GM21390 (cell line): ENCODE measurements at regions not wholly inside any gene's neighbourhood (a gene's known extent, or its start where the extent isn't known, plus 50 kb on each side); places are given as distances from the start of the nearest gene placed in this dataset.

ENCODE experiments used
- ATAC-seq: cut with Tn5 transposase; IDR thresholded peaks from one replicate; pipeline ENCODE4 v1.9.1; 2021; ENCODE audit not compliant: unreplicated experiment

GRCh38 chr1:78792756-78793155 lies 143.1 kb downstream of the IFI44 start:
- ATAC-seq = no peak

GRCh38 chr1:78797108-78797781 lies 147.6 kb downstream of the IFI44 start:
- ATAC-seq = peak; percentile 86

- ATAC-seq = no peak
These were observed 150.3 kb downstream of the IFI44 start for GRCh38 chr1:78799926-78800325.

GRCh38 chr1:78814176-78814575 lies 164.5 kb downstream of the IFI44 start:
- no peak for ATAC-seq

GRCh38 chr1:78825561-78825960 lies 175.9 kb downstream of the IFI44 start:
- no peak for ATAC-seq

GRCh38 chr1:78829644-78830043 lies 176.9 kb downstream of the ADGRL4 start:
- ATAC-seq = no peak

- no peak for ATAC-seq
These were observed 176.2 kb downstream of the ADGRL4 start for GRCh38 chr1:78830321-78830720.

GRCh38 chr1:78831731-78832360 lies 174.7 kb downstream of the ADGRL4 start:
- no peak for ATAC-seq

GRCh38 chr1:78833491-78833890 lies 173.0 kb downstream of the ADGRL4 start:
- ATAC-seq = no peak

- ATAC-seq = peak; percentile 39
These were observed 172.3 kb downstream of the ADGRL4 start for GRCh38 chr1:78834201-78834741.

GRCh38 chr1:78836726-78837125 lies 169.8 kb downstream of the ADGRL4 start:
- ATAC-seq = no peak

GRCh38 chr1:78839704-78840277 lies 166.7 kb downstream of the ADGRL4 start:
- no peak for ATAC-seq
